ENCODE measurements at regions not wholly inside any gene's neighbourhood (a gene's known extent, or its start where the extent isn't known, plus 50 kb on each side); places are given as distances from the start of the nearest gene placed in this dataset.

GRCh38 chr18:42459873-42460272 lies 504.8 kb downstream of the PIK3C3 start:
- TF ChIP-seq CTCF (IDR thresholded peaks at IDR 0.05) (no peak), POLR2A (IDR thresholded peaks at IDR 0.05) (no peak)

Data from heart left ventricle (tissue), 13 donors.